ENCODE measurements at regions not wholly inside any gene's neighbourhood (a gene's known extent, or its start where the extent isn't known, plus 50 kb on each side); places are given as distances from the start of the nearest gene placed in this dataset.

GRCh38 chr12:54129028-54129903, 59.5 kb downstream of the SMUG1 start:
- no peak overlapping the region for H3K27ac Mint-ChIP-seq (ENCODE audit: unreplicated experiment)

More at GRCh38 chr12:54129028-54129903, 59.5 kb downstream of the SMUG1 start:
- TF ChIP-seq CTCF (IDR thresholded peaks at IDR 0.05): no peak
- no peak overlapping the region for H3K4me3 Mint-ChIP-seq (ENCODE audit: unreplicated experiment)
- no peak for DNase-seq (ENCODE audit: extremely low spot score, unreplicated experiment)
- no peaks in the 10 kb centered on the region for H3K9me3 Mint-ChIP-seq (ENCODE audit: unreplicated experiment)
- H3K27me3 Mint-ChIP-seq (ENCODE audit: unreplicated experiment): peaks cover 86% of the 10 kb centered on the region
- H3K4me1 Mint-ChIP-seq (ENCODE audit: unreplicated experiment): peaks cover 11% of the 10 kb centered on the region
- no peaks in the 10 kb centered on the region for H3K36me3 Mint-ChIP-seq (ENCODE audit: unreplicated experiment)

Data from osteocyte (in vitro differentiated cells).